BJ (cell line): ENCODE measurements at regions not wholly inside any gene's neighbourhood (a gene's known extent, or its start where the extent isn't known, plus 50 kb on each side); places are given as distances from the start of the nearest gene placed in this dataset.

Experiments
- CTCF ChIA-PET: fragments of 350-600 bp; formaldehyde crosslinking; extraction: SDS; loops from one replicate; lab custom pipeline; 2021; ENCODE audit warnings: antibody characterized with exemption, inconsistent platforms; lab: Yijun Ruan, JAX
- POLR2A ChIA-PET: fragments of 300-600 bp; sonication (Branson Sonifier 250); formaldehyde crosslinking; extraction: SDS; loops from one replicate; lab custom pipeline; 2021; ENCODE audit warnings: antibody characterized with exemption; lab: Charles Lee
- DNase-seq: peaks from one replicate; pipeline ENCODE4 v3.0.0-alpha.2; 2011; ENCODE audit warnings: low read depth
- H3K27me3 ChIP-seq: 2 replicates; pipeline ENCODE4 v1.6.0; 2011; ENCODE audit warnings: low read length; ENCODE audit not compliant: control insufficient read depth, insufficient read depth
- H3K36me3 ChIP-seq: 2 replicates; pipeline ENCODE4 v1.5.1; 2011; ENCODE audit warnings: low read length; ENCODE audit not compliant: control insufficient read depth, insufficient read depth
- H3K4me3 ChIP-seq: 2 replicates; pipeline ENCODE4 v1.5.1; 2011; ENCODE audit warnings: low read depth, mild to moderate bottlenecking, control low read depth, low read length
- TF ChIP-seq, protein P1 (sequence below): IDR thresholded peaks from 2 replicates; pipeline ENCODE4 v1.5.1; 2011; ENCODE audit warnings: low read depth, mild to moderate bottlenecking, control low read depth, inconsistent platforms, low read length, moderate library complexity; ENCODE audit not compliant: insufficient read depth

DNA sequence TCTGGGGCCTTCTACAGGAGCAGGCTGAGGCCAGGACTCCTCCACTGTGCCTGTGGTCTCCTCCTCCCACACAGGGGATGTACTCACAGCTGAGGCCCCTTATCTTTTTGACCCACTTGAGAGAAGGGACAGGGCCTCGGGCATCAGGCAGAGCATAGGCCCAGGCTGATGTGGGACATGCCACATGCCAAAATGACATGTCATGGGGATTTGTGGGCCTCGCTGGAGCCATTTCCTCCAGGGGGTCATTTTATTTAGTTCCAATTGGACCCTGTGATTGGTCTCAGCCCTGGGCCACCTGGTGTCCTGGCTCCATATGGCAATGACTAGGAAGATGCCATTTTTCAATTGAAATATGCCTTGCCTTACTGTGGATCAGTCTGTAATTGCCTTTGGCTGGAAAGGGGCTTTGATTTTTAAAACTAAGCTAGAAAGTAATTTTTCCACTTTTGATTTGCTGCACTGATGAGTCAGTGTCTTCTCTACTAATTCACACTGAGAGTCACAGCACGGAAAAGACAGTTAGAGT lies 171.1 kb upstream of the NAV2 start:
- TF ChIP-seq, protein P1, sequence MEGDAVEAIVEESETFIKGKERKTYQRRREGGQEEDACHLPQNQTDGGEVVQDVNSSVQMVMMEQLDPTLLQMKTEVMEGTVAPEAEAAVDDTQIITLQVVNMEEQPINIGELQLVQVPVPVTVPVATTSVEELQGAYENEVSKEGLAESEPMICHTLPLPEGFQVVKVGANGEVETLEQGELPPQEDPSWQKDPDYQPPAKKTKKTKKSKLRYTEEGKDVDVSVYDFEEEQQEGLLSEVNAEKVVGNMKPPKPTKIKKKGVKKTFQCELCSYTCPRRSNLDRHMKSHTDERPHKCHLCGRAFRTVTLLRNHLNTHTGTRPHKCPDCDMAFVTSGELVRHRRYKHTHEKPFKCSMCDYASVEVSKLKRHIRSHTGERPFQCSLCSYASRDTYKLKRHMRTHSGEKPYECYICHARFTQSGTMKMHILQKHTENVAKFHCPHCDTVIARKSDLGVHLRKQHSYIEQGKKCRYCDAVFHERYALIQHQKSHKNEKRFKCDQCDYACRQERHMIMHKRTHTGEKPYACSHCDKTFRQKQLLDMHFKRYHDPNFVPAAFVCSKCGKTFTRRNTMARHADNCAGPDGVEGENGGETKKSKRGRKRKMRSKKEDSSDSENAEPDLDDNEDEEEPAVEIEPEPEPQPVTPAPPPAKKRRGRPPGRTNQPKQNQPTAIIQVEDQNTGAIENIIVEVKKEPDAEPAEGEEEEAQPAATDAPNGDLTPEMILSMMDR = no peak
- H3K36me3 ChIP-seq = no peaks in the 10 kb centered on the region
- no peak overlapping the region for H3K4me3 ChIP-seq
- no peak for DNase-seq
- H3K27me3 ChIP-seq = peaks cover 11% of the 10 kb centered on the region
- CTCF ChIA-PET = interaction anchor here (1.2 to 4.5 kb wide), 2 partner anchors 12 to 216 kb away, joined by 4 to 26 read pairs; no protein-coding TSS in a partner anchor
- POLR2A ChIA-PET = no interaction called here

DNA sequence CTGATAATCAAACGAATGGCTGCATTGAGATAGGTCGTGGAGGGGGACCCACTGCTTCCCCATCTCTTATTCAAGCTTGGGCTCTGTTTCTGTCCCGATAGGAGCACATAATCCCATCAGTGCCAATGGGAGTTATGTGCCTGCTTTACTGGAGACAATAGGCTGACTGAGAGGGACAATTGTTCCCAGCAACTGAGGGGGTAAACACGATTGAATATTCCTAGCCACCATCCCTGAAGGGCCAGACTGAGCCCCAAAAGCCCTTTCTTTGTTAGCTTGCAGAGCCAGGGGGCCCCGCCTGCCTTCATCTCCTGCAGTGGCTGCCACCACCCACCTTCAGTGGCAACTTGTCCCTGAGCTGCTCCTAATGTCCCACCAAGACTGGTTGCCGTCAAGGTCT lies 172.8 kb upstream of the NAV2 start:
- no peak for DNase-seq
- Histone ChIP-seq H3K4me3 (no peak overlapping the region), H3K36me3 (no peaks in the 10 kb centered on the region), H3K27me3 (peaks cover 7% of the 10 kb centered on the region)
- CTCF ChIA-PET = no interaction called here
- TF ChIP-seq, protein P1 = no peak
- POLR2A ChIA-PET = no interaction called here

DNA sequence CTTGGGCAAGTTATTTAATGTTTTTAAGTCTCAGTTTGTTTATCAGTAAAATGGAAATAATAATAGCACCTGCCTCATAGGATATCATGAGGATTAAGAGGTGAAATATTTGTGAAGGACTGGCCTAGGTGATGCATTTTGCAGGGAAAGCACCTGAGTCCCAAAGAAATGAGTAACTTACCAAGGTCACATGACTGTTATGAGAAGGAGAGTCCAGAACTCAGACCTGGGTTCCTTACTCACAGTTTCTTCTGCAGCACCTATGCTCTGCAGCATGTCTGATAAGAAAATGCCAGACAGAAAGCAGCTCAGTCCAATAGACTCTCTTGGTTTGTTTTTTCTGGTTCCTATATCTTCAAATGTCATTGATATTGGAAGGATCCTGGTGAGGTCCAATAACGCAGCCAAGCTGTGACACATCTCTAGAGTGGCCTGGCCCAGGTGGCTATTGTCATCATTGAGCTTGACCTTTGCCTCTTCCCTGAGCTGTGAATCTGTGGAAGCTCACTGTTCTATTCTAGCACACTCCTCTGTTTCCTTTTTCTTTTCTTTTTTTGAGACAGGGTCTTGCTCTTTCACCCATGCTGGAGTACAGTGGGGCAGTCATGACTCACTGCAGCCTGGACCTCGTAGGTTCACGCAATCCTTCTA lies 174.7 kb upstream of the NAV2 start:
- DNase-seq = no peak
- Histone ChIP-seq H3K36me3 (no peaks in the 10 kb centered on the region), H3K27me3 (peaks cover 4% of the 10 kb centered on the region), H3K4me3 (no peak overlapping the region)
- TF ChIP-seq, protein P1 = no peak
- ChIA-PET POLR2A (no interaction called here), CTCF (interaction anchor here (1.6 kb wide), 1 partner anchor 212 kb away, joined by 6 read pairs; no protein-coding TSS in a partner anchor)

DNA sequence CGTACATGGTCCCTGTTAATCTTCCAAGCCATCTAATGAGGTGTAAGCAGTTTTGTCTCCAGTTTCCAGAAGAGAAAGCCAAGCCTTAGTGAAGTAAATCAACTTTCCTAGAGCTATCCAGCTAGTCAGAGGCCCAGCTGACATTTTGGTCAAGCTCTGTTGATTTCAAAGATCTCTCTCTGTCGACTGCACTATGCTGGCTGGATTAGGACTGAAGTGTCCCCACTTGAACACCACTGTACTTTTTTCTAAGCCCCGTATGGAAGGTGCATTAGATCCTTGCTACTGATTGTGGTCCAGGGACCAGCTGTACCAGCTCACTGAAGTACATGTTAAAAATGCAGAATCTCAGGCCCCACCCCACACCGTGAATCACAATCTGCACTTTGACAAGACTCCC lies 176.5 kb upstream of the NAV2 start:
- peaks cover 4% of the 10 kb centered on the region for H3K27me3 ChIP-seq
- no peak overlapping the region for H3K4me3 ChIP-seq
- CTCF ChIA-PET = interaction anchor here (0.6 to 1.6 kb wide), 3 partner anchors 76 to 466 kb away, joined by 3 to 6 read pairs (median 3); no protein-coding TSS in a partner anchor
- TF ChIP-seq, protein P1 = no peak
- POLR2A ChIA-PET = no interaction called here
- no peaks in the 10 kb centered on the region for H3K36me3 ChIP-seq
- no peak for DNase-seq

DNA sequence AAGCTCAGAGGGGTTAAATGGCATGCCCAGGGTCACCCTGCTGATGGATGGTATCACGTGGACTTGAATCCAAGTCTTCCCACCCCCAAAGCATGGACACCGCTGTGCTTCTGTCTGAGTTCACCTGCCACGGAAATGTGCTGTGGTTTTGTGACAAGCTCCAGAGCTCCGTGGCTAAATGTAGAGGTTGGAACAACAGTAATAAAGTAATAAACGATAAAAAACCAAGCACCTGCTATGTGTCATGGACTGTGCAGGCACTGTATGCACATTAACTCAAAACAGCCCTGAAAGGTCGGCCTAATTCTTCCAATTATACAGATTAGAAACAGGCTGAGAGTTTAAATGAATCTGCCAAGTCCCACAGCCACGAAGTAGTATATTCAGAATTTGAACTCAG lies 182.1 kb upstream of the NAV2 start:
- CTCF ChIA-PET = no interaction called here
- POLR2A ChIA-PET = no interaction called here
- DNase-seq = no peak

More for the DNA sequence above, 182.1 kb upstream of the NAV2 start:
- Histone ChIP-seq H3K4me3 (no peak overlapping the region), H3K27me3 (peaks cover 9% of the 10 kb centered on the region), H3K36me3 (no peaks in the 10 kb centered on the region)
- TF ChIP-seq, protein P1 = no peak
